GM12878 (cell line): ENCODE measurements at regions not wholly inside any gene's neighbourhood (a gene's known extent, or its start where the extent isn't known, plus 50 kb on each side); places are given as distances from the start of the nearest gene placed in this dataset.

ENCODE experiments used
- ATAC-seq: fragments of 200-7000 bp; cut with Tn5 transposase; 3 replicates; pipeline ENCODE4 v1.9.1; 2020; ENCODE audit warnings: mild to moderate bottlenecking, moderate library complexity
- BruUV-seq: library from RNA; stranded (reverse); fragments of 400-500 nt; replicated peaks from 2 replicates; lab custom pipeline; 2021; lab: Mats Ljungman, UMichigan
- CTCF ChIA-PET: fragments of 300-600 bp; sonication (Branson Sonifier 250); formaldehyde crosslinking; extraction: SDS; loops from one replicate; lab custom pipeline; 2021; ENCODE audit warnings: inconsistent platforms; lab: Yijun Ruan, JAX
- POLR2A ChIA-PET: fragments of 350-600 bp; formaldehyde crosslinking; extraction: SDS; loops from one replicate; lab custom pipeline; 2021; ENCODE audit warnings: inconsistent platforms; lab: Charles Lee
- RAD21 ChIA-PET: fragments of 300-600 bp; sonication (Branson Sonifier 250); formaldehyde crosslinking; loops from one replicate; lab custom pipeline; 2023; ENCODE audit warnings: antibody characterized with exemption; ENCODE audit not compliant: unreplicated experiment; lab: Charles Lee
- SMC1A ChIA-PET: fragments of 300-600 bp; sonication (Branson Sonifier 250); formaldehyde crosslinking; loops from one replicate; lab custom pipeline; 2023; ENCODE audit not compliant: unreplicated experiment, uncharacterized antibody; lab: Charles Lee
- DNase-seq: peaks from one replicate; pipeline ENCODE4 v3.0.0-alpha.2; 2011; ENCODE audit warnings: low read depth, low spot score
- FAIRE-seq: peaks from 3 replicates; lab custom pipeline; 2011; peaks lifted over from hg19 to GRCh38; lab: Jason Lieb, UNC
- H2AFZ ChIP-seq: 2 replicates; pipeline ENCODE4 v1.6.0; 2011; ENCODE audit warnings: low read depth, low read length, control low read depth; ENCODE audit not compliant: control insufficient read depth
- H3K27ac ChIP-seq: 2 replicates; pipeline ENCODE4 v1.5.1; 2011; ENCODE audit warnings: control low read depth; ENCODE audit not compliant: control insufficient read depth, insufficient read depth
- H3K27me3 ChIP-seq, 2 experiments: replicated peaks in 1 of 2; 2 replicates each; pipeline versions ENCODE4 v1.6.0 to v1.6.1; 2011; ENCODE audit warnings: low read length in 1 of 2; ENCODE audit not compliant: control insufficient read depth in 2 of 2, insufficient read depth in 2 of 2
- H3K36me3 ChIP-seq, 2 experiments: 2 replicates each; pipeline ENCODE4 v1.5.1; 2011; ENCODE audit warnings: low read length in 1 of 2; ENCODE audit not compliant: control insufficient read depth in 2 of 2, insufficient read depth in 2 of 2
- H3K4me1 ChIP-seq: 2 replicates; pipeline ENCODE4 v1.6.1; 2011; ENCODE audit warnings: mild to moderate bottlenecking, low read length, moderate library complexity, mixed read lengths; ENCODE audit not compliant: control insufficient read depth, insufficient read depth
- H3K4me2 ChIP-seq: 2 replicates; pipeline ENCODE4 v1.6.0; 2011; ENCODE audit warnings: control low read depth; ENCODE audit not compliant: control insufficient read depth, insufficient read depth
- H3K4me3 ChIP-seq: fragments of 200-600 bp; sonication (generic); 2 replicates; pipeline ENCODE4 v1.5.1; 2016
- H3K79me2 ChIP-seq: 2 replicates; pipeline ENCODE4 v1.6.0; 2011; ENCODE audit warnings: low read length; ENCODE audit not compliant: control insufficient read depth, insufficient read depth
- H3K9ac ChIP-seq: 2 replicates; pipeline ENCODE4 v1.8.0; 2011; ENCODE audit warnings: low read length, control low read depth, mixed read lengths; ENCODE audit not compliant: control insufficient read depth, insufficient read depth
- H3K9me3 ChIP-seq: replicated peaks from 3 replicates; pipeline ENCODE4 v1.5.1; 2011; ENCODE audit warnings: mild to moderate bottlenecking, low read length; ENCODE audit not compliant: control insufficient read depth, insufficient read depth
- H4K20me1 ChIP-seq: 2 replicates; pipeline ENCODE4 v1.6.0; 2011; ENCODE audit not compliant: control insufficient read depth, insufficient read depth
- BHLHE40 ChIP-seq, 2 experiments: fragments of 450-650 bp in 1 of 2; IDR thresholded peaks; 2 replicates each; pipeline ENCODE4 v1.6.1; 2011 to 2017; ENCODE audit warnings: low read depth in 2 of 2, borderline replicate concordance in 1 of 2, improper control_type of control experiment in 1 of 2, low read length in 1 of 2, mild to moderate bottlenecking in 1 of 2
- JUNB ChIP-seq: IDR thresholded peaks from 2 replicates; pipeline ENCODE4 v1.6.1; 2016; ENCODE audit warnings: antibody characterized with exemption, mild to moderate bottlenecking
- KAT2A ChIP-seq: conservative IDR thresholded peaks from 2 replicates; pipeline ENCODE4 v1.6.1; 2011; ENCODE audit warnings: low read depth, low read length; ENCODE audit not compliant: control insufficient read depth
- MYB ChIP-seq: fragments of 150-350 bp; IDR thresholded peaks from 2 replicates; pipeline ENCODE4 v1.6.1; 2014; ENCODE audit warnings: mild to moderate bottlenecking, low read depth, low read length, borderline replicate concordance
- POLR2AphosphoS2 ChIP-seq: IDR thresholded peaks from 2 replicates; pipeline ENCODE4 v1.6.1; 2011; ENCODE audit warnings: low read depth, mild to moderate bottlenecking, low read length, improper control_type of control experiment, moderate library complexity
- POU2F2 ChIP-seq: IDR thresholded peaks from 3 replicates; pipeline ENCODE4 v1.6.1; 2011; ENCODE audit warnings: low read depth, mild to moderate bottlenecking, low read length, borderline replicate concordance
- RCOR1 ChIP-seq: conservative IDR thresholded peaks from 2 replicates; pipeline ENCODE4 v1.6.1; 2012; ENCODE audit warnings: low read depth, low read length, improper control_type of control experiment
- SKIL ChIP-seq: fragments of 450-650 bp; IDR thresholded peaks from 2 replicates; pipeline ENCODE4 v1.6.1; 2017; ENCODE audit warnings: mild to moderate bottlenecking, low read depth, inconsistent platforms; ENCODE audit not compliant: poor library complexity, severe bottlenecking
- ZNF217 ChIP-seq: fragments of 450-650 bp; IDR thresholded peaks from 2 replicates; pipeline ENCODE4 v1.6.1; 2017; ENCODE audit warnings: antibody characterized with exemption, mild to moderate bottlenecking
- ZNF24 ChIP-seq: fragments of 450-650 bp; IDR thresholded peaks from 2 replicates; pipeline ENCODE4 v1.6.1; 2017; ENCODE audit warnings: antibody characterized with exemption, mild to moderate bottlenecking
- WGBS: methylation state at CpG from one replicate; pipeline ENCODE4 v1.1.6; 2016; ENCODE audit warnings: low lambda C conversion rate; ENCODE audit not compliant: insufficient replicate concordance, insufficient coverage; ENCODE audit errors: missing lambda C conversion rate; 5-methylcytosine and 5-hydroxymethylcytosine counted together
- in situ Hi-C: fragments of 300-500 bp; cut with MboI; formaldehyde crosslinking; loops from 9 replicates; pipeline ENCODE4 v1.14.3; 2018; ENCODE audit warnings: mixed read lengths
- intact Hi-C: fragments of 100-400 bp; cut with micrococcal nuclease; formaldehyde crosslinking; loops from one replicate; pipeline ENCODE4 v1.14.2; 2022; ENCODE audit not compliant: unreplicated experiment
- TF ChIP-seq, protein P1 (sequence below): fragments of 450-650 bp; formaldehyde crosslinking; IDR thresholded peaks from 2 replicates; pipeline ENCODE4 v1.5.0; 2022; ENCODE audit warnings: mild to moderate bottlenecking, missing genetic modification characterization
- TF ChIP-seq, protein P2 (sequence below): fragments of 450-650 bp; IDR thresholded peaks from 2 replicates; pipeline ENCODE4 v1.6.1; 2017; ENCODE audit warnings: mild to moderate bottlenecking, moderate library complexity

DNA sequence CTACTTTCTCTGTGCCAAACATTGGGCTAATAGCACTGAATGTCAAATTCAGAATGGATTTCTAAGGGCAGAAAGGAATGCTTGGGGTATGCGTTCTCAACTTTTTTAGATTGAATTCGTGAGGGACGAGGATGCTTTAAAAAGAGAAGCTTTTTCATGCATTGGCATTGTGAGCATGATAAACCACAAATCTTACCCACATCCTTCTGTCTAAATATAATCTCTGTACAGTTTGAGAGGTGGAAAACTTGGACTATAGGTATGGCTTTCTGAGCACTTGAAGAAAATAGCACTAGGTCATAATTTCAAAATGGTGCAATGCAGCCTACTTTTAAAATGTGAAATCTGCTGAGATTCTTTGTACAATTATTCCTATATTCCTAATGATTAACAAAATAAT, 71.4 kb upstream of the HHIP start:
- ATAC-seq (no peak), FAIRE-seq (no peak), DNase-seq (no peak)
- no TSS peak for BruUV-seq
- Histone ChIP-seq H3K36me3 (no peaks in the 10 kb centered on the region), H3K4me3 (no peak overlapping the region), H3K4me1 (no peaks in the 10 kb centered on the region), H2AFZ (no peak overlapping the region), H3K79me2 (no peaks in the 10 kb centered on the region), H3K4me2 (no peak overlapping the region), H3K27me3 (no peaks in the 10 kb centered on the region), H3K9me3 (no peaks in the 10 kb centered on the region), H3K9ac (no peak overlapping the region), H3K27ac (no peak overlapping the region), H4K20me1 (no peaks in the 10 kb centered on the region)
- intact Hi-C loops = loop anchor here (2.0 kb wide), 1 partner anchor 400 kb away; no protein-coding TSS in a partner anchor
- in situ Hi-C loops = no loop called here
- POLR2A ChIA-PET = no interaction called here
- no peak for TF ChIP-seq BHLHE40 (IDR thresholded peaks at IDR 0.05; ENCODE audit: borderline replicate concordance in 1 of 2, low read depth in 2 of 2, low read length in 1 of 2)
- no peak for TF ChIP-seq POLR2AphosphoS2
- no peak for TF ChIP-seq MYB
- TF ChIP-seq ZNF217 = no peak
- TF ChIP-seq SKIL = no peak
- TF ChIP-seq, protein P1, sequence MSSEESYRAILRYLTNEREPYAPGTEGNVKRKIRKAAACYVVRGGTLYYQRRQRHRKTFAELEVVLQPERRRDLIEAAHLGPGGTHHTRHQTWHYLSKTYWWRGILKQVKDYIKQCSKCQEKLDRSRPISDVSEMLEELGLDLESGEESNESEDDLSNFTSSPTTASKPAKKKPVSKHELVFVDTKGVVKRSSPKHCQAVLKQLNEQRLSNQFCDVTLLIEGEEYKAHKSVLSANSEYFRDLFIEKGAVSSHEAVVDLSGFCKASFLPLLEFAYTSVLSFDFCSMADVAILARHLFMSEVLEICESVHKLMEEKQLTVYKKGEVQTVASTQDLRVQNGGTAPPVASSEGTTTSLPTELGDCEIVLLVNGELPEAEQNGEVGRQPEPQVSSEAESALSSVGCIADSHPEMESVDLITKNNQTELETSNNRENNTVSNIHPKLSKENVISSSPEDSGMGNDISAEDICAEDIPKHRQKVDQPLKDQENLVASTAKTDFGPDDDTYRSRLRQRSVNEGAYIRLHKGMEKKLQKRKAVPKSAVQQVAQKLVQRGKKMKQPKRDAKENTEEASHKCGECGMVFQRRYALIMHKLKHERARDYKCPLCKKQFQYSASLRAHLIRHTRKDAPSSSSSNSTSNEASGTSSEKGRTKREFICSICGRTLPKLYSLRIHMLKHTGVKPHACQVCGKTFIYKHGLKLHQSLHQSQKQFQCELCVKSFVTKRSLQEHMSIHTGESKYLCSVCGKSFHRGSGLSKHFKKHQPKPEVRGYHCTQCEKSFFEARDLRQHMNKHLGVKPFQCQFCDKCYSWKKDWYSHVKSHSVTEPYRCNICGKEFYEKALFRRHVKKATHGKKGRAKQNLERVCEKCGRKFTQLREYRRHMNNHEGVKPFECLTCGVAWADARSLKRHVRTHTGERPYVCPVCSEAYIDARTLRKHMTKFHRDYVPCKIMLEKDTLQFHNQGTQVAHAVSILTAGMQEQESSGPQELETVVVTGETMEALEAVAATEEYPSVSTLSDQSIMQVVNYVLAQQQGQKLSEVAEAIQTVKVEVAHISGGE (CRISPR knock-in tag) = no peak
- TF ChIP-seq RCOR1 = no peak
- TF ChIP-seq POU2F2 = no peak
- TF ChIP-seq ZNF24 = no peak
- TF ChIP-seq, protein P2, sequence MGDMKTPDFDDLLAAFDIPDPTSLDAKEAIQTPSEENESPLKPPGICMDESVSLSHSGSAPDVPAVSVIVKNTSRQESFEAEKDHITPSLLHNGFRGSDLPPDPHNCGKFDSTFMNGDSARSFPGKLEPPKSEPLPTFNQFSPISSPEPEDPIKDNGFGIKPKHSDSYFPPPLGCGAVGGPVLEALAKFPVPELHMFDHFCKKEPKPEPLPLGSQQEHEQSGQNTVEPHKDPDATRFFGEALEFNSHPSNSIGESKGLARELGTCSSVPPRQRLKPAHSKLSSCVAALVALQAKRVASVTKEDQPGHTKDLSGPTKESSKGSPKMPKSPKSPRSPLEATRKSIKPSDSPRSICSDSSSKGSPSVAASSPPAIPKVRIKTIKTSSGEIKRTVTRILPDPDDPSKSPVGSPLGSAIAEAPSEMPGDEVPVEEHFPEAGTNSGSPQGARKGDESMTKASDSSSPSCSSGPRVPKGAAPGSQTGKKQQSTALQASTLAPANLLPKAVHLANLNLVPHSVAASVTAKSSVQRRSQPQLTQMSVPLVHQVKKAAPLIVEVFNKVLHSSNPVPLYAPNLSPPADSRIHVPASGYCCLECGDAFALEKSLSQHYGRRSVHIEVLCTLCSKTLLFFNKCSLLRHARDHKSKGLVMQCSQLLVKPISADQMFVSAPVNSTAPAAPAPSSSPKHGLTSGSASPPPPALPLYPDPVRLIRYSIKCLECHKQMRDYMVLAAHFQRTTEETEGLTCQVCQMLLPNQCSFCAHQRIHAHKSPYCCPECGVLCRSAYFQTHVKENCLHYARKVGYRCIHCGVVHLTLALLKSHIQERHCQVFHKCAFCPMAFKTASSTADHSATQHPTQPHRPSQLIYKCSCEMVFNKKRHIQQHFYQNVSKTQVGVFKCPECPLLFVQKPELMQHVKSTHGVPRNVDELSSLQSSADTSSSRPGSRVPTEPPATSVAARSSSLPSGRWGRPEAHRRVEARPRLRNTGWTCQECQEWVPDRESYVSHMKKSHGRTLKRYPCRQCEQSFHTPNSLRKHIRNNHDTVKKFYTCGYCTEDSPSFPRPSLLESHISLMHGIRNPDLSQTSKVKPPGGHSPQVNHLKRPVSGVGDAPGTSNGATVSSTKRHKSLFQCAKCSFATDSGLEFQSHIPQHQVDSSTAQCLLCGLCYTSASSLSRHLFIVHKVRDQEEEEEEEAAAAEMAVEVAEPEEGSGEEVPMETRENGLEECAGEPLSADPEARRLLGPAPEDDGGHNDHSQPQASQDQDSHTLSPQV = no peak
- TF ChIP-seq KAT2A = no peak
- TF ChIP-seq JUNB = no peak
- RAD21 ChIA-PET = interaction anchor here (0.9 kb wide), 1 partner anchor 487 kb away, joined by 3 read pairs; no protein-coding TSS in a partner anchor
- SMC1A ChIA-PET = interaction anchor here (0.9 to 2.5 kb wide), 5 partner anchors 9 to 487 kb away, joined by 3 to 6 read pairs (median 3); no protein-coding TSS in a partner anchor
- CTCF ChIA-PET = interaction anchor here (1.0 to 1.8 kb wide), 4 partner anchors 12 to 486 kb away, joined by 4 to 6 read pairs (median 4); no protein-coding TSS in a partner anchor
- 0% methylated on average over 3 of the region's 3 CpGs for WGBS
